OCI-LY7 (cell line): ENCODE measurements at regions not wholly inside any gene's neighbourhood (a gene's known extent, or its start where the extent isn't known, plus 50 kb on each side); places are given as distances from the start of the nearest gene placed in this dataset.

Experiments used
- BruUV-seq: library from RNA; stranded (reverse); fragments of 400-500 nt; replicated peaks from 2 replicates; lab custom pipeline; 2021; lab: Mats Ljungman, UMichigan
- CTCF ChIA-PET: fragments of 300-600 bp; sonication (Branson Sonifier 250); formaldehyde crosslinking; loops from one replicate; lab custom pipeline; 2022; ENCODE audit warnings: antibody characterized with exemption; ENCODE audit not compliant: unreplicated experiment; lab: Charles Lee
- POLR2A ChIA-PET: fragments of 300-600 bp; sonication (Branson Sonifier 250); formaldehyde crosslinking; loops from one replicate; lab custom pipeline; 2022; ENCODE audit warnings: antibody characterized with exemption; lab: Charles Lee
- DNase-seq: peaks from one replicate; pipeline ENCODE4 v3.0.0-alpha.2; 2015; ENCODE audit warnings: low spot score
- H2AFZ ChIP-seq: fragments of 200-600 bp; sonication (generic), shearing (Covaris generic); 2 replicates; pipeline ENCODE4 v1.6.1; 2014; ENCODE audit warnings: mild to moderate bottlenecking, antibody characterized with exemption, low read length, moderate library complexity
- H3K27ac ChIP-seq: fragments of 200-600 bp; sonication (generic); 2 replicates; pipeline ENCODE4 v1.5.1; 2014; ENCODE audit warnings: mixed run types, low read depth, mild to moderate bottlenecking, moderate library complexity, low read length, inconsistent platforms; ENCODE audit not compliant: poor library complexity, severe bottlenecking
- H3K36me3 ChIP-seq: fragments of 200-600 bp; sonication (generic); 2 replicates; pipeline ENCODE4 v1.6.1; 2014; ENCODE audit warnings: mild to moderate bottlenecking, antibody characterized with exemption, low read length, moderate library complexity, mixed read lengths; ENCODE audit not compliant: insufficient read depth
- H3K4me1 ChIP-seq: fragments of 200-600 bp; sonication (generic); 2 replicates; pipeline ENCODE4 v1.5.1; 2014; ENCODE audit warnings: mild to moderate bottlenecking, low read length; ENCODE audit not compliant: insufficient read depth, poor library complexity, severe bottlenecking
- H3K4me2 ChIP-seq: fragments of 200-600 bp; sonication (generic); 2 replicates; pipeline ENCODE4 v1.6.1; 2014; ENCODE audit warnings: mild to moderate bottlenecking, low read length
- H3K4me3 ChIP-seq: fragments of 200-600 bp; sonication (generic); 2 replicates; pipeline ENCODE4 v1.5.1; 2014; ENCODE audit warnings: mild to moderate bottlenecking, low read depth, low read length; ENCODE audit not compliant: poor library complexity, severe bottlenecking
- H3K79me2 ChIP-seq: fragments of 200-600 bp; sonication (generic); 2 replicates; pipeline ENCODE4 v1.6.1; 2016; ENCODE audit warnings: low read depth, mild to moderate bottlenecking, low read length, moderate library complexity, mixed read lengths; ENCODE audit not compliant: insufficient read depth
- H3K9me2 ChIP-seq: fragments of 200-600 bp; sonication (generic); 2 replicates; pipeline ENCODE4 v1.6.1; 2016; ENCODE audit warnings: mild to moderate bottlenecking, low read length, mixed read lengths; ENCODE audit not compliant: insufficient read depth
- H3K9me3 ChIP-seq: fragments of 200-600 bp; sonication (generic); 2 replicates; pipeline ENCODE4 v1.6.1; 2014; ENCODE audit warnings: mild to moderate bottlenecking, mixed run types, low read length, mixed read lengths
- H4K20me1 ChIP-seq: fragments of 200-600 bp; sonication (generic); 2 replicates; pipeline ENCODE4 v1.6.1; 2014; ENCODE audit warnings: mild to moderate bottlenecking, antibody characterized with exemption, low read length, moderate library complexity, mixed read lengths; ENCODE audit not compliant: insufficient read depth
- CTCF ChIP-seq: fragments of 200-600 bp; sonication (generic); conservative IDR thresholded peaks from 2 replicates; pipeline ENCODE4 v1.5.1; 2014; ENCODE audit warnings: mild to moderate bottlenecking, antibody characterized with exemption, low read length, moderate library complexity, mixed read lengths
- EZH2phosphoT487 ChIP-seq: fragments of 200-600 bp; sonication (generic); IDR thresholded peaks from 2 replicates; pipeline ENCODE4 v1.6.1; 2018; ENCODE audit warnings: low read depth, borderline replicate concordance, mild to moderate bottlenecking, mixed run types, antibody characterized with exemption, low read length, moderate library complexity, mixed read lengths
- intact Hi-C: fragments of 100-400 bp; cut with micrococcal nuclease; formaldehyde crosslinking; loops from one replicate; pipeline ENCODE4 v1.10.0; 2022; ENCODE audit not compliant: unreplicated experiment

GRCh38 chr4:181181331-181181730 is 1061.9 kb upstream of the TENM3 start:
- no peaks in the 10 kb centered on the region for H3K9me2 ChIP-seq
- no peak overlapping the region for H3K4me2 ChIP-seq
- intact Hi-C loops = no loop called here
- ChIA-PET CTCF (no interaction called here), POLR2A (interaction anchor here (0.7 kb wide), 1 partner anchor 60 kb away, joined by 3 read pairs; no protein-coding TSS in a partner anchor)
- H3K4me3 ChIP-seq = no peak overlapping the region
- no peaks in the 10 kb centered on the region for H3K36me3 ChIP-seq
- no TSS peak for BruUV-seq
- H3K27ac ChIP-seq = no peak overlapping the region
- H4K20me1 ChIP-seq = no peaks in the 10 kb centered on the region
- no peaks in the 10 kb centered on the region for H3K9me3 ChIP-seq
- H2AFZ ChIP-seq = no peak overlapping the region
- H3K4me1 ChIP-seq = no peaks in the 10 kb centered on the region
- no peak for DNase-seq
- TF ChIP-seq EZH2phosphoT487 = no peak
- TF ChIP-seq CTCF = no peak
- H3K79me2 ChIP-seq = no peaks in the 10 kb centered on the region

GRCh38 chr4:181189751-181190150 is 1053.5 kb upstream of the TENM3 start:
- no peak for DNase-seq
- BruUV-seq = no TSS peak
- H3K9me2 ChIP-seq = no peaks in the 10 kb centered on the region
- TF ChIP-seq EZH2phosphoT487 (no peak), CTCF (no peak)
- POLR2A ChIA-PET = interaction anchor here (0.8 to 1.3 kb wide), 2 partner anchors 22 to 291 kb away, joined by 3 read pairs; no protein-coding TSS in a partner anchor
- no peak overlapping the region for H3K4me2 ChIP-seq
- CTCF ChIA-PET = no interaction called here
- H2AFZ ChIP-seq = no peak overlapping the region
- intact Hi-C loops = no loop called here
- H3K36me3 ChIP-seq = no peaks in the 10 kb centered on the region
- H3K4me1 ChIP-seq = no peaks in the 10 kb centered on the region
- no peaks in the 10 kb centered on the region for H4K20me1 ChIP-seq
- H3K9me3 ChIP-seq = no peaks in the 10 kb centered on the region
- no peaks in the 10 kb centered on the region for H3K79me2 ChIP-seq
- H3K4me3 ChIP-seq = no peak overlapping the region
- H3K27ac ChIP-seq = no peak overlapping the region

- ChIA-PET CTCF (no interaction called here), POLR2A (no interaction called here)
- no peak for DNase-seq
- no peaks in the 10 kb centered on the region for H4K20me1 ChIP-seq
- intact Hi-C loops = no loop called here
- H3K4me1 ChIP-seq = no peaks in the 10 kb centered on the region
- H2AFZ ChIP-seq = no peak overlapping the region
- BruUV-seq = no TSS peak
- H3K79me2 ChIP-seq = no peaks in the 10 kb centered on the region
- no peaks in the 10 kb centered on the region for H3K9me2 ChIP-seq
- no peaks in the 10 kb centered on the region for H3K36me3 ChIP-seq
- no peak overlapping the region for H3K4me2 ChIP-seq
- H3K4me3 ChIP-seq = no peak overlapping the region
- no peaks in the 10 kb centered on the region for H3K9me3 ChIP-seq
- H3K27ac ChIP-seq = no peak overlapping the region
- TF ChIP-seq CTCF (no peak), EZH2phosphoT487 (no peak)
Measured at GRCh38 chr4:181193131-181193930, 1049.9 kb upstream of the TENM3 start.
